NCI-H2029 treated with DMSO at 0.1 percent for 48 hours (cell line): ENCODE measurements at regions not wholly inside any gene's neighbourhood (a gene's known extent, or its start where the extent isn't known, plus 50 kb on each side); places are given as distances from the start of the nearest gene placed in this dataset.
"Not testable (repeated sequence)": the region's sequence is repeated elsewhere in the genome, so short reads cannot be mapped to it uniquely, and the experiment has no call there.

Experiments used
- DNase-seq: peaks from one replicate; lab custom pipeline; 2025; lab: John Stamatoyannopoulos, UW

GRCh38 chr22:23395530-23396361 lies 184.3 kb downstream of the IGLL1 start:
- DNase-seq: no peak

GRCh38 chr22:23394525-23395326 lies 185.4 kb downstream of the IGLL1 start:
- no peak for DNase-seq

GRCh38 chr22:23393721-23394320 lies 186.3 kb downstream of the IGLL1 start:
- no peak for DNase-seq

DNA sequence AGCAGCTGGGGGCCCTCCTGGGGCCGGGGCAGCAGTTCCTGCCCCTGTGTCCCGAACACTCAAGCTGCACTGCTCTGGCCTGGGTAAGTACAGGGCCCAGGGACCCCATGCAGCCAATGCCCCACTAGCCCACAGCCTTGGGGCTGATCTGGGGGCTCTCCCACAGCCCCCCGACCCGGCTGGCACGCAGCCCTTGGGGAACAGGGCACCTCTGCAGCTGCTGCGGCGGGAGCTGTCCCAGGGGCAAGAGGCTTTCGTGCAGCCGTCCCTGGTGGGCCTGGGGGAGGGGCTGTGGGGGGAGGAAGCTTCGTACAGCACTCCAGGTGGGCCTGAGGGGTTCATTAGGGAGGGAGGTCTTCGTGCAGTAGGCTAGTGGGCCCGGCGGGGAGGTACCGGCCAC lies 186.9 kb downstream of the IGLL1 start:
- DNase-seq: not testable (repeated sequence)

GRCh38 chr22:23392420-23393121 lies 187.5 kb downstream of the IGLL1 start:
- no peak for DNase-seq

GRCh38 chr22:23391022-23391421 lies 189.1 kb downstream of the IGLL1 start:
- no peak for DNase-seq

GRCh38 chr22:23389271-23390071 lies 190.6 kb downstream of the IGLL1 start:
- DNase-seq: no peak

DNA sequence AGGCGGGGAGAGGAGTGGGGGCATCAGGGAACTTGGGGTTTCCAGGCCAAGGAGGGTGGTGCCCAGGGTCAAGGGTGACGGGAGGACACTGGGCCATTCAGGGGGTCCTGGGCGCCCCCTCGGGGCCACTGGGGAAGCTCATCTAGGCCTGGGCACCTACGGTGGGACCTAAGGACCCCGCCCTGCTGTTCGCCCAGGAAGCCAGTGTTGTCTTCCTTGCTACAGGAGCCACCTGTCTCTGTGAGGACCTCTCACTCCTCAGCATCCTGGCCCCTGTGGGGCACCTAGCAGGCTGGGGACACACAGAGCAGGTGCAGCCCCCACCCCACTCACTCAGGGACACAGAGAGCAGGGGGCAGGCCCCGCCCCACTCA lies 191.6 kb downstream of the IGLL1 start:
- DNase-seq: no peak

GRCh38 chr22:23387827-23388516 lies 192.1 kb downstream of the IGLL1 start:
- DNase-seq: no peak

DNA sequence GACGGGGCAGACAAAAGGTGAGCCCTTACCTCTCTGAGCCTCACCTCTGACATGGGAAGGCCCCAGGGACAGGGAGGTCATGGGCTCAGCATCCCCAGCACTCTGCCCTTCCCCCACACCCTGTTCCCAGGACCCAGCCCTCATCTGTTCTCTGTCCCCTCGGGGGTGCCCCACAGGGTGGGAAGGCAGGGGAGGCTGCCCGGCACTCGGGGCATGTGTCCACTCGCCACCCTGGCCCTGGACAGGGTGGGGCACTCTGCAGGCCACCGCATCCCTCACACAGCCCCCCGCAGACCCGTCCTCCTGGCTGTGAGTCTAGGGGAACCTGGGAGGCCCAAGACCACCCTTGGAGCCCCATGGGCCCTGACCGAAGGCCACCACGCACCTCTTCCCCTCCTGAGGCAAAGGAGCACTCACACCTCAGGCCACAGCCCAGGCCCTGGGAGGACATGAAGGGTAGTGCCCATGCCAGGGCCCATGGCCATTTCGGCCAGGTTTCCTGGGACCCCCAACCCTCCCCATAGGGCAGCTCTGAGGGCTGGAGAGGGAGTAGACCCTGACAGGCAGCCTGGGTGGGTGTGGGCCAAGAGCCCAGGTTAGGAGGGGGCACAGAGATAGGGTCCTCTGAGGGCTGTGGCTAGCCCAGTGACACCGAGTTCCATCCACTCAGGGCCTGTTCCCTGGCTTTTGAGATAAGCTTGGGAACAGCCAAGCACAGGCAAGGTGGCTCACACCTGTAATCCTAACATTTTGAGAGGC lies 193.1 kb downstream of the IGLL1 start:
- no peak for DNase-seq

DNA sequence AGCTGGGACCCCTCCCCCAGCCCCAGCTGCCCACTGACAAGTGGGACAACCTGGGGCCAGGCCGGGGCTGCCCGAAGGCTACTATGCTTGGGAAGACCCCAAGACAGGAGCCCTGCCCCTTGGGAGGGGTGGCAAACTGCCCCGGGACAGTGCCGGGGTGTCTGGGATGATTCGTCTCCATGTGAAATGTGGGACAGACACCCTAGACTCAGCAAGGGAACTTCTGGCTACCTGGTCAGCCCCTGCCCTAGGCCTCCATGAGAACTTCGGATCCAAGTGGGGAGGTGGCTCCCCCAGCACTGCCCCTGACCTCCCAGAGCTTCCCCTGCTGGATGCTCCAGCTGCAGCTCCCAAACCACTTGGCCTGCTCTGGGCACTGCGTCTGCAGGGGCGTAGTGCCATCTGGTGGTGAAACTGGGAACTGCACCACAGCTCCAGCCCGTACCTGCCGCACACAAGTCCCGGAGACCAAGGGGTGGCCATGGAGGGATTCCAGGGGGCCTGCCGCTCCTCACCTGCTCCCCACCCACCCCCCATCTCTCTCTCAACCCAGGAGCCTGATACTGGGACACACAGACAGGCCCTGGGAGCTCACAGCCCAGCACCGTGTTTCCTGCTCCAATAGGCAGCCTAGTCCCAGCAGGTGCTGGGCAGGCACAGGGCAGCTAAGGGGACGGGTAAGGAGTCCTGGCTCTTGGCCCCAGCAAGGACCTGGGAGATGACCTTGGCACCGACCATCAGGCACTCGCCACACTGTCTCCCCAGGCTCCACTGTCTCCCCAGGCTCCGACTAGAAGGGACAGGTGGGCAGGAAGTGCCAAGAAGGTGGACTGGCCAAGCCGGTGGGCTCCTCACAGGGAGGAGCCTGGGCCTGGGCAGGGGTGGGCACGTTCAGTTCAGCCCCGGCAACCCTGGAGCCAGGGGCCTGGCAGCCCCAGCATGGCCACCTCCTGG lies 194.1 kb downstream of the IGLL1 start:
- DNase-seq: no peak

GRCh38 chr22:23384923-23385677 lies 195.0 kb downstream of the IGLL1 start:
- no peak for DNase-seq

DNA sequence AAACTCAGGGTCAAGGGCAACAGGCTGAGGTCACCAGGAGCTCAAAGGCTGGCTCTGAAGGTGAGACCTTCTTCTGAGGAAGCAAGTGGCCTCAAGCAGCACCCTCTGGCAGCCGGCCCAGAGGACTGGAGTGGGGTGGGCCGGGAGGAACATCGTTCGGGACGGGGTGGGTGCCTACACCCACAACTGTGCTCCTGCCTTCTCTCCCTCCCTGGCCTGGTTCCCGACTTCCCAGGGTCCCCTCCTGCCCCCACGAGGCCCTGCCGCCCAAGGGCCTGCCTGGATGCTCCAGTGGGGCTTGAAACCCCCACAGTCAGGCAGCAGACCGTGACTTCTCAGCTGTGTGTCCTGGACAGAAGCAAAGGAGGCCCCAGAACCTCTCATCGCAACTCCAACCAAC lies 195.7 kb downstream of the IGLL1 start:
- no peak for DNase-seq

DNA sequence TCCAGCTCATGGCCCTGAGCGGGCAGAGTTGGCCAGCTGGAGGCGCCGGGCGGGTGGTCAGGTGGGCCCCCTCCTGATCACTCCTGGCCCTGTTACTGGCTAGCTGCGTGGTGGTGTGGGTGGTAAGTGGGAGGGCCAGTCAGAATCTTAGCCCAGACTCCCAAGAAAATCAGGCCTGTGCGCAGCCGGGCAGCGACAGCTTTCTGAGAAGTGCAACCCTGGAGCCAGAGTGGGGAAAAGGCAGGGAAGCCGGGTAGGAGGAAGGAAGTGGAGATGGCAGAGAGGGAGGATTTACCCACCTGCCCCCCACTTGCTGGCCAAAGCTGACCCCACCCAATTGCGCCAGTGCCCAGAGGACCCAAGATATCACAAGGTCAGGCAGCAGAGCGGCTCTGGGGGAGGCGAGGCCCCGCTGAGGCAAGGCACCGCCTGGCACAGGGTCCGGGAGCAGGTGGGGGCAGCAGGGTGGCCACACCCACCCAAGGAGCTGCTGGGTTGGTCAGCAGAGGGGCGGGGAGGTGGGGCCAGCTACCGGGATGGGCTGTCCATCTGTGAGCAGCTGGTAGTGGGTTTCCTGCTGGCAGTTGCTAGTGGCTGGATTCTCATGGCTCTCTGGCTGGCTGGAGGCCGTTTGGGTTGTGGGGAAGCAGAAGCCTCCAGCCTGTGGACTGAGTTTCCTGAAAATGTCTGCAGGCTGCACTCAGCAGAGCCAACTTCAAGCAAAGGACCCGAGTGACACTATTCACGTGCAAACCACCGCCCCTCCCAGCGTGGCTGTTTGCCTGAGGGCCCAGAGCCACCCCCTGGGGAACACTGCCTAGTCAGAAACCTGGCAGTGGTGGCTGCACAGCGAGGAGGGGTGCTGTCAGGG lies 196.4 kb downstream of the IGLL1 start:
- no peak for DNase-seq

GRCh38 chr22:23382428-23383218 lies 197.5 kb downstream of the IGLL1 start:
- DNase-seq: no peak
